ENCODE measurements at regions not wholly inside any gene's neighbourhood (a gene's known extent, or its start where the extent isn't known, plus 50 kb on each side); places are given as distances from the start of the nearest gene placed in this dataset.
A peak's percentile ranks its signal among the peaks of the same experiment; 100 is the strongest.
"Not testable (repeated sequence)": the region's sequence is repeated elsewhere in the genome, so short reads cannot be mapped to it uniquely, and the experiment has no call there.

GRCh38 chr10:21368728-21369425 is 156.6 kb downstream of the SKIDA1 start:
- H3K4me3 ChIP-seq (replicated peaks; ENCODE audit: low read depth, low read length), result no peak overlapping the region
- no peak for TF ChIP-seq CTCF (IDR thresholded peaks at IDR 0.05; ENCODE audit: low read depth, low read length, missing control alignments)
- no peak for DNase-seq (ENCODE audit: extremely low read depth, low read depth)

GRCh38 chr10:21368022-21368582 is 157.4 kb downstream of the SKIDA1 start:
- no peak overlapping the region for H3K4me3 ChIP-seq (replicated peaks; ENCODE audit: low read depth, low read length)
- no peak for DNase-seq (ENCODE audit: extremely low read depth, low read depth)
- TF ChIP-seq CTCF (IDR thresholded peaks at IDR 0.05; ENCODE audit: low read depth, low read length, missing control alignments), result no peak

GRCh38 chr10:21366108-21366507 is 159.4 kb downstream of the SKIDA1 start:
- not testable (repeated sequence) for H3K4me3 ChIP-seq (replicated peaks; ENCODE audit: low read depth, low read length)
- peak; percentile 36 for DNase-seq (ENCODE audit: extremely low read depth, low read depth)

GRCh38 chr10:21364196-21365114 is 161.0 kb downstream of the SKIDA1 start:
- peak; percentile 32 for DNase-seq (ENCODE audit: extremely low read depth, low read depth)
- no peak overlapping the region for H3K4me3 ChIP-seq (replicated peaks; ENCODE audit: low read depth, low read length)
- TF ChIP-seq CTCF (IDR thresholded peaks at IDR 0.05; ENCODE audit: low read depth, low read length, missing control alignments), result no peak

GRCh38 chr10:21363731-21364104 is 161.8 kb downstream of the SKIDA1 start:
- no peak overlapping the region for H3K4me3 ChIP-seq (replicated peaks; ENCODE audit: low read depth, low read length)
- no peak for TF ChIP-seq CTCF (IDR thresholded peaks at IDR 0.05; ENCODE audit: low read depth, low read length, missing control alignments)
- DNase-seq (ENCODE audit: extremely low read depth, low read depth), result no peak

GRCh38 chr10:21363092-21363730 is 162.3 kb downstream of the SKIDA1 start:
- no peak overlapping the region for H3K4me3 ChIP-seq (replicated peaks; ENCODE audit: low read depth, low read length)
- DNase-seq (ENCODE audit: extremely low read depth, low read depth), result no peak

More at GRCh38 chr10:21363092-21363730, 162.3 kb downstream of the SKIDA1 start:
- no peak for TF ChIP-seq CTCF (IDR thresholded peaks at IDR 0.05; ENCODE audit: low read depth, low read length, missing control alignments)

Data from HFF-Myc (cell line).